ENCODE measurements at regions not wholly inside any gene's neighbourhood (a gene's known extent, or its start where the extent isn't known, plus 50 kb on each side); places are given as distances from the start of the nearest gene placed in this dataset.

DNA sequence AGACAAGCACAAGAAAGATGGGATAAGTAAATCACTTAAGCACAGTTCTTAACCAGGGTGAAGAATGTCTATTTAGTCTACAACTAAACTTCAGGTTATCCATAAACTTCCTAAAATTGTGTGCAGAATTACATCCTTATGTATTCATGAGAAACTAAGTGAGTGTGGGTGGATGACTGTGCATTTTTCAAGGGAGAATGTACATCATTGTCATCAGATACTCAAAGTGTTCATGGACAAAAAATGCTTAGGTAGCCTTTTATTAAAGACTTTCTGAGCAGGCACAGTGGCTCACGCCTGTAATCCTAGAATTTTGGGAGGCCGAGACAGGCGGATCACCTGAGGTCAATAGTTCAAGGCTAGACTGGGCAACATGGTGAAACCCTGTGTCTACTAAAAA lies 2023.8 kb downstream of the LRRC4C start:
- Histone ChIP-seq H3K36me3 (no peaks in the 10 kb centered on the region), H3K4me3 (ENCODE audit: low read depth, low read length) (no peak overlapping the region), H3K27ac (no peak overlapping the region), H3K27me3 (ENCODE audit: insufficient read depth, low read depth, severe bottlenecking) (peaks cover 20% of the 10 kb centered on the region), H3K9me3 (ENCODE audit: severe bottlenecking) (no peaks in the 10 kb centered on the region)
- no peak for DNase-seq
- TF ChIP-seq CTCF (IDR thresholded peaks at IDR 0.05; ENCODE audit: low read depth, low read length): no peak

GRCh38 chr11:39434466-39434865 lies 2025.0 kb downstream of the LRRC4C start:
- no peak for TF ChIP-seq CTCF (IDR thresholded peaks at IDR 0.05; ENCODE audit: low read depth, low read length)
- no peak overlapping the region for H3K4me3 ChIP-seq (ENCODE audit: low read depth, low read length)
- DNase-seq: no peak
- peaks cover 21% of the 10 kb centered on the region for H3K27me3 ChIP-seq (ENCODE audit: insufficient read depth, low read depth, severe bottlenecking)
- no peaks in the 10 kb centered on the region for H3K36me3 ChIP-seq
- H3K9me3 ChIP-seq (ENCODE audit: severe bottlenecking): no peaks in the 10 kb centered on the region
- no peak overlapping the region for H3K27ac ChIP-seq

GRCh38 chr11:39432929-39433328 lies 2026.5 kb downstream of the LRRC4C start:
- no peak for TF ChIP-seq CTCF (IDR thresholded peaks at IDR 0.05; ENCODE audit: low read depth, low read length)
- Histone ChIP-seq H3K9me3 (ENCODE audit: severe bottlenecking) (no peaks in the 10 kb centered on the region), H3K27me3 (ENCODE audit: insufficient read depth, low read depth, severe bottlenecking) (peaks cover 24% of the 10 kb centered on the region), H3K27ac (no peak overlapping the region), H3K36me3 (no peaks in the 10 kb centered on the region), H3K4me3 (ENCODE audit: low read depth, low read length) (no peak overlapping the region)
- no peak for DNase-seq

DNA sequence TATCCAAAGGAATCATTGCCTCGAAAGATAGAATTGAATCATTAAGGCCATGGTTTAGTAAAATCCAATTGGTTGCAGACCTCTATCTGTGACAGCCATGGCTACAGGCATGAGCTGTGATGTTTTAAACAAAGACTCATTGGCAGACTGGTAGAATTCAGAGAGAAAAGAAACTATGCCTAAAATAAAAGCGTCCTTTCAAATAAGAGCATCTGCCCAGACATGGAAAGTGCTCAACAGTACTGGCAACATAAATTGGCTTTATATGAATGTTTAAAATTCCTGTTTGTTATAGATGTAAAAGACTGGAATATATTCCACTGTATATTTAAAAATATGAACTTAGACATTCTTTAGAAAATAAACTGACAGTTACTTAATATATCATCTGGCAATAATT lies 2034.2 kb downstream of the LRRC4C start:
- H3K27ac ChIP-seq: no peak overlapping the region
- no peak for DNase-seq
- no peak for TF ChIP-seq CTCF (IDR thresholded peaks at IDR 0.05; ENCODE audit: low read depth, low read length)
- H3K4me3 ChIP-seq (ENCODE audit: low read depth, low read length): no peak overlapping the region
- peaks cover 24% of the 10 kb centered on the region for H3K27me3 ChIP-seq (ENCODE audit: insufficient read depth, low read depth, severe bottlenecking)
- H3K9me3 ChIP-seq (ENCODE audit: severe bottlenecking): no peaks in the 10 kb centered on the region
- no peaks in the 10 kb centered on the region for H3K36me3 ChIP-seq

DNA sequence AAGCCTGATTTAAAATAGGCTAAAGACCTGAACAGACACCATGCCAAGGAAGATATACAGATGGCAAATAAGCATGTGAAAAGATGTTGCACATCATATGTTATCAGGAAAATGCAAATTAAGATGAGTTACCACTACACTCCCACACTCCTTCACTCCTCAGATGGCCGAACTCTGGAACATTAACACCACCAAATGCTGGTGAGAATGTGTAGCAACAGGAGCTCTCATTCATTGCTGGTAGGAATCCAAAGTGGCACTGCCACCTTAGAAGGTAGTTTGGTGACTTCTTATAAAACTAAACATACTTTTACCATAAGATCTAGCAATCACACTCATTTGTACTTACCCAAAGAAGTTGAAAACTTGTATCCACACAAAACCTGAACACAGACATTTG lies 2047.3 kb downstream of the LRRC4C start:
- TF ChIP-seq CTCF (IDR thresholded peaks at IDR 0.05; ENCODE audit: low read depth, low read length): no peak
- Histone ChIP-seq H3K27ac (no peak overlapping the region), H3K4me3 (ENCODE audit: low read depth, low read length) (no peak overlapping the region), H3K36me3 (no peaks in the 10 kb centered on the region), H3K27me3 (ENCODE audit: insufficient read depth, low read depth, severe bottlenecking) (peaks cover 3% of the 10 kb centered on the region), H3K9me3 (ENCODE audit: severe bottlenecking) (no peaks in the 10 kb centered on the region)
- no peak for DNase-seq

GRCh38 chr11:39385911-39386310 lies 2073.5 kb downstream of the LRRC4C start:
- no peak overlapping the region for H3K27ac ChIP-seq
- no peaks in the 10 kb centered on the region for H3K36me3 ChIP-seq
- no peak for TF ChIP-seq CTCF (IDR thresholded peaks at IDR 0.05; ENCODE audit: low read depth, low read length)
- no peak overlapping the region for H3K4me3 ChIP-seq (ENCODE audit: low read depth, low read length)
- DNase-seq: no peak
- H3K9me3 ChIP-seq (ENCODE audit: severe bottlenecking): peaks cover 8% of the 10 kb centered on the region
- no peaks in the 10 kb centered on the region for H3K27me3 ChIP-seq (ENCODE audit: insufficient read depth, low read depth, severe bottlenecking)
